HepG2 (cell line): ENCODE measurements at regions not wholly inside any gene's neighbourhood (a gene's known extent, or its start where the extent isn't known, plus 50 kb on each side); places are given as distances from the start of the nearest gene placed in this dataset.

Experiments
- ATAC-seq: fragments of 200-7000 bp; cut with Tn5 transposase; 3 replicates; pipeline ENCODE4 v1.9.1; 2020; ENCODE audit warnings: mild to moderate bottlenecking, moderate library complexity
- BruUV-seq: library from RNA; stranded (reverse); fragments of 400-500 nt; replicated peaks from 2 replicates; lab custom pipeline; 2021; lab: Mats Ljungman, UMichigan
- CTCF ChIA-PET: fragments of 300-600 bp; formaldehyde crosslinking; extraction: SDS; loops from one replicate; lab custom pipeline; 2021; ENCODE audit warnings: low total read pairs, inconsistent platforms, low intra/inter-chr PET ratio; lab: Yijun Ruan, JAX
- POLR2A ChIA-PET: fragments of 350-600 bp; sonication (Branson Sonifier 250); formaldehyde crosslinking; loops from one replicate; lab custom pipeline; 2020; ENCODE audit warnings: antibody characterized with exemption, inconsistent platforms; lab: Yijun Ruan, JAX
- DNase-seq: peaks from one replicate; pipeline ENCODE4 v3.0.0-alpha.2; 2015; ENCODE audit warnings: low spot score
- FAIRE-seq: peaks from 3 replicates; lab custom pipeline; 2011; peaks lifted over from hg19 to GRCh38; lab: Jason Lieb, UNC
- H2AFZ ChIP-seq: one replicate; pipeline ENCODE4 v1.6.1; 2011; ENCODE audit warnings: low read length, inconsistent platforms
- H3K27ac ChIP-seq: fragments of 300-600 bp; 3 replicates; pipeline ENCODE4 v1.8.0; 2011; ENCODE audit warnings: mixed run types, mild to moderate bottlenecking, mixed read lengths, low read length, inconsistent platforms; ENCODE audit not compliant: insufficient read depth; ENCODE audit errors: extremely low read length
- H3K27me3 ChIP-seq, 2 experiments: fragments of 200-600 bp in 1 of 2; 2 replicates in 1 of 2; 3 replicates in 1 of 2; pipeline versions ENCODE4 v1.6.0 to v1.8.0; 2011; ENCODE audit warnings: low read length in 2 of 2, mild to moderate bottlenecking in 2 of 2, moderate library complexity in 2 of 2, inconsistent platforms in 1 of 2; ENCODE audit not compliant: insufficient read depth in 2 of 2, control insufficient read depth in 1 of 2
- H3K36me3 ChIP-seq, 2 experiments: fragments of 200-600 bp in 1 of 2; replicated peaks in 1 of 2; 2 replicates in 1 of 2; 3 replicates in 1 of 2; pipeline versions ENCODE4 v1.5.1 to v1.8.0; 2011; ENCODE audit warnings: low read length in 2 of 2, inconsistent platforms in 1 of 2; ENCODE audit not compliant: insufficient read depth in 2 of 2, control insufficient read depth in 1 of 2
- H3K4me1 ChIP-seq: 2 replicates; pipeline ENCODE4 v1.5.1; 2012; ENCODE audit warnings: low read length, inconsistent platforms; ENCODE audit not compliant: insufficient read depth
- H3K4me2 ChIP-seq: 2 replicates; pipeline ENCODE4 v1.6.0; 2011; ENCODE audit warnings: low read depth, low read length, inconsistent platforms
- H3K4me3 ChIP-seq, 3 experiments: fragments of 200-600 bp in 1 of 3; sonication (generic), shearing (Covaris generic) in 1 of 3; replicated peaks in 1 of 3; 2 replicates each; pipeline ENCODE4 v1.5.1; 2011 to 2016; ENCODE audit warnings: low read length in 3 of 3, inconsistent platforms in 2 of 3, low read depth in 2 of 3, mild to moderate bottlenecking in 2 of 3, control low read depth in 1 of 3, mixed read lengths in 1 of 3; ENCODE audit not compliant: insufficient read depth in 1 of 3
- H3K79me2 ChIP-seq: one replicate; pipeline ENCODE4 v1.6.1; 2011; ENCODE audit warnings: low read length, inconsistent platforms; ENCODE audit not compliant: insufficient read depth
- H3K9ac ChIP-seq: 2 replicates; pipeline ENCODE4 v1.6.0; 2011; ENCODE audit warnings: mild to moderate bottlenecking, low read depth, low read length, inconsistent platforms; ENCODE audit not compliant: insufficient read depth
- H3K9me3 ChIP-seq: 2 replicates; pipeline ENCODE4 v1.5.1; 2012; ENCODE audit warnings: mild to moderate bottlenecking, low read length
- H4K20me1 ChIP-seq: 2 replicates; pipeline ENCODE4 v1.6.0; 2011; ENCODE audit warnings: inconsistent platforms, mild to moderate bottlenecking, low read length, moderate library complexity; ENCODE audit not compliant: insufficient read depth
- MED8 ChIP-seq: sonication (generic); formaldehyde crosslinking; IDR thresholded peaks from 2 replicates; pipeline ENCODE4 v1.8.1; 2023; ENCODE audit warnings: mild to moderate bottlenecking, missing genetic modification reagents; ENCODE audit not compliant: insufficient replicate concordance
- ZNF160 ChIP-seq: sonication (generic); formaldehyde crosslinking; IDR thresholded peaks from 2 replicates; pipeline ENCODE4 v1.8.0; 2022; ENCODE audit warnings: mild to moderate bottlenecking, inconsistent platforms, missing genetic modification reagents
- ZNF331 ChIP-seq: sonication (generic); formaldehyde crosslinking; IDR thresholded peaks from 2 replicates; pipeline ENCODE4 v1.4.0; 2020; ENCODE audit warnings: missing genetic modification reagents
- ZNF629 ChIP-seq: sonication (generic); formaldehyde crosslinking; conservative IDR thresholded peaks from 2 replicates; pipeline ENCODE4 v1.5.0; 2020; ENCODE audit warnings: missing genetic modification reagents
- ZSCAN21 ChIP-seq: sonication (generic); formaldehyde crosslinking; IDR thresholded peaks from 2 replicates; pipeline ENCODE4 v1.8.0; 2022; ENCODE audit warnings: mild to moderate bottlenecking, missing genetic modification reagents, moderate library complexity, borderline replicate concordance
- ZSCAN29 ChIP-seq: sonication (generic); formaldehyde crosslinking; conservative IDR thresholded peaks from 2 replicates; pipeline ENCODE4 v1.4.0; 2020; ENCODE audit warnings: mild to moderate bottlenecking, missing genetic modification reagents
- WGBS: methylation state at CpG from one replicate; pipeline ENCODE4 v1.1.6; 2017; ENCODE audit warnings: low lambda C conversion rate; 5-methylcytosine and 5-hydroxymethylcytosine counted together
- in situ Hi-C: cut with HindIII; loops from 2 replicates; pipeline ENCODE4 v1.10.0; 2017; ENCODE audit warnings: low pct_unique_long_range_greater_than_20kb; ENCODE audit not compliant: extremely low pct_ligation_motif_present
- intact Hi-C: fragments of 100-400 bp; cut with micrococcal nuclease; formaldehyde crosslinking; loops from one replicate; pipeline ENCODE4 v1.10.0; 2022; ENCODE audit not compliant: unreplicated experiment
- TF ChIP-seq, protein P1 (sequence below): sonication (generic); formaldehyde crosslinking; IDR thresholded peaks from 2 replicates; pipeline ENCODE4 v1.4.0; 2020; ENCODE audit warnings: mild to moderate bottlenecking, low read depth, missing genetic modification reagents
- TF ChIP-seq, protein P2 (sequence below): sonication (generic); formaldehyde crosslinking; IDR thresholded peaks from 2 replicates; pipeline ENCODE4 v1.9.0; 2021; ENCODE audit warnings: mild to moderate bottlenecking, missing genetic modification reagents

- no peak overlapping the region for H2AFZ ChIP-seq
- H3K4me3 ChIP-seq = no peak overlapping the region
- no peaks in the 10 kb centered on the region for H3K9me3 ChIP-seq
- no peak overlapping the region for H3K9ac ChIP-seq
- BruUV-seq = no TSS peak
- H4K20me1 ChIP-seq = no peaks in the 10 kb centered on the region
- no peak overlapping the region for H3K4me2 ChIP-seq
- DNase-seq = no peak
- H3K79me2 ChIP-seq = no peaks in the 10 kb centered on the region
- CTCF ChIA-PET = no interaction called here
- H3K36me3 ChIP-seq = no peaks in the 10 kb centered on the region
- no peak for TF ChIP-seq ZNF331 (CRISPR knock-in tag)
- no peak for TF ChIP-seq ZNF629 (CRISPR knock-in tag)
- TF ChIP-seq, protein P1, sequence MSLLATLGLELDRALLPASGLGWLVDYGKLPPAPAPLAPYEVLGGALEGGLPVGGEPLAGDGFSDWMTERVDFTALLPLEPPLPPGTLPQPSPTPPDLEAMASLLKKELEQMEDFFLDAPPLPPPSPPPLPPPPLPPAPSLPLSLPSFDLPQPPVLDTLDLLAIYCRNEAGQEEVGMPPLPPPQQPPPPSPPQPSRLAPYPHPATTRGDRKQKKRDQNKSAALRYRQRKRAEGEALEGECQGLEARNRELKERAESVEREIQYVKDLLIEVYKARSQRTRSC = no peak
- TF ChIP-seq ZNF160 (CRISPR knock-in tag) = no peak
- TF ChIP-seq, protein P2, sequence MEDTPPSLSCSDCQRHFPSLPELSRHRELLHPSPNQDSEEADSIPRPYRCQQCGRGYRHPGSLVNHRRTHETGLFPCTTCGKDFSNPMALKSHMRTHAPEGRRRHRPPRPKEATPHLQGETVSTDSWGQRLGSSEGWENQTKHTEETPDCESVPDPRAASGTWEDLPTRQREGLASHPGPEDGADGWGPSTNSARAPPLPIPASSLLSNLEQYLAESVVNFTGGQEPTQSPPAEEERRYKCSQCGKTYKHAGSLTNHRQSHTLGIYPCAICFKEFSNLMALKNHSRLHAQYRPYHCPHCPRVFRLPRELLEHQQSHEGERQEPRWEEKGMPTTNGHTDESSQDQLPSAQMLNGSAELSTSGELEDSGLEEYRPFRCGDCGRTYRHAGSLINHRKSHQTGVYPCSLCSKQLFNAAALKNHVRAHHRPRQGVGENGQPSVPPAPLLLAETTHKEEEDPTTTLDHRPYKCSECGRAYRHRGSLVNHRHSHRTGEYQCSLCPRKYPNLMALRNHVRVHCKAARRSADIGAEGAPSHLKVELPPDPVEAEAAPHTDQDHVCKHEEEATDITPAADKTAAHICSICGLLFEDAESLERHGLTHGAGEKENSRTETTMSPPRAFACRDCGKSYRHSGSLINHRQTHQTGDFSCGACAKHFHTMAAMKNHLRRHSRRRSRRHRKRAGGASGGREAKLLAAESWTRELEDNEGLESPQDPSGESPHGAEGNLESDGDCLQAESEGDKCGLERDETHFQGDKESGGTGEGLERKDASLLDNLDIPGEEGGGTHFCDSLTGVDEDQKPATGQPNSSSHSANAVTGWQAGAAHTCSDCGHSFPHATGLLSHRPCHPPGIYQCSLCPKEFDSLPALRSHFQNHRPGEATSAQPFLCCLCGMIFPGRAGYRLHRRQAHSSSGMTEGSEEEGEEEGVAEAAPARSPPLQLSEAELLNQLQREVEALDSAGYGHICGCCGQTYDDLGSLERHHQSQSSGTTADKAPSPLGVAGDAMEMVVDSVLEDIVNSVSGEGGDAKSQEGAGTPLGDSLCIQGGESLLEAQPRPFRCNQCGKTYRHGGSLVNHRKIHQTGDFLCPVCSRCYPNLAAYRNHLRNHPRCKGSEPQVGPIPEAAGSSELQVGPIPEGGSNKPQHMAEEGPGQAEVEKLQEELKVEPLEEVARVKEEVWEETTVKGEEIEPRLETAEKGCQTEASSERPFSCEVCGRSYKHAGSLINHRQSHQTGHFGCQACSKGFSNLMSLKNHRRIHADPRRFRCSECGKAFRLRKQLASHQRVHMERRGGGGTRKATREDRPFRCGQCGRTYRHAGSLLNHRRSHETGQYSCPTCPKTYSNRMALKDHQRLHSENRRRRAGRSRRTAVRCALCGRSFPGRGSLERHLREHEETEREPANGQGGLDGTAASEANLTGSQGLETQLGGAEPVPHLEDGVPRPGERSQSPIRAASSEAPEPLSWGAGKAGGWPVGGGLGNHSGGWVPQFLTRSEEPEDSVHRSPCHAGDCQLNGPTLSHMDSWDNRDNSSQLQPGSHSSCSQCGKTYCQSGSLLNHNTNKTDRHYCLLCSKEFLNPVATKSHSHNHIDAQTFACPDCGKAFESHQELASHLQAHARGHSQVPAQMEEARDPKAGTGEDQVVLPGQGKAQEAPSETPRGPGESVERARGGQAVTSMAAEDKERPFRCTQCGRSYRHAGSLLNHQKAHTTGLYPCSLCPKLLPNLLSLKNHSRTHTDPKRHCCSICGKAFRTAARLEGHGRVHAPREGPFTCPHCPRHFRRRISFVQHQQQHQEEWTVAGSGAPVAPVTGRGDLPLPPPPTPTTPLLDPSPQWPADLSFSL (CRISPR knock-in tag) = no peak
- no peak for TF ChIP-seq ZSCAN21
- no peak for TF ChIP-seq ZSCAN29
- TF ChIP-seq MED8 = no peak
- H3K27ac ChIP-seq = no peak overlapping the region
- POLR2A ChIA-PET = no interaction called here
- no peak for ATAC-seq
- WGBS = 85% methylated on average over 10 of the region's 10 CpGs
- intact Hi-C loops (loop anchor here (5.0 kb wide), 1 partner anchor 190 kb away; no protein-coding TSS in a partner anchor), in situ Hi-C loops (no loop called here)
- 0 out of 5 replicates have a peak, but pooled peaks cover 1 to 4% of the 10 kb centered on the region in 2 experiments for H3K27me3 ChIP-seq
- H3K4me1 ChIP-seq = peaks cover 24% of the 10 kb centered on the region
- FAIRE-seq = no peak
These were observed 77.4 kb upstream of the PPARGC1A start for GRCh38 chr4:23967281-23967680.
